Loucy (cell line): ENCODE measurements at regions not wholly inside any gene's neighbourhood (a gene's known extent, or its start where the extent isn't known, plus 50 kb on each side); places are given as distances from the start of the nearest gene placed in this dataset.

Source experiments
- CTCF ChIP-seq: fragments of 200-600 bp; sonication (generic); conservative IDR thresholded peaks from 2 replicates; pipeline ENCODE4 v1.5.1; 2014; ENCODE audit warnings: mild to moderate bottlenecking, antibody characterized with exemption, low read length
- EZH2phosphoT487 ChIP-seq: fragments of 200-600 bp; IDR thresholded peaks from 2 replicates; pipeline ENCODE4 v1.6.1; 2018; ENCODE audit warnings: antibody characterized with exemption, mild to moderate bottlenecking, moderate library complexity, borderline replicate concordance

DNA sequence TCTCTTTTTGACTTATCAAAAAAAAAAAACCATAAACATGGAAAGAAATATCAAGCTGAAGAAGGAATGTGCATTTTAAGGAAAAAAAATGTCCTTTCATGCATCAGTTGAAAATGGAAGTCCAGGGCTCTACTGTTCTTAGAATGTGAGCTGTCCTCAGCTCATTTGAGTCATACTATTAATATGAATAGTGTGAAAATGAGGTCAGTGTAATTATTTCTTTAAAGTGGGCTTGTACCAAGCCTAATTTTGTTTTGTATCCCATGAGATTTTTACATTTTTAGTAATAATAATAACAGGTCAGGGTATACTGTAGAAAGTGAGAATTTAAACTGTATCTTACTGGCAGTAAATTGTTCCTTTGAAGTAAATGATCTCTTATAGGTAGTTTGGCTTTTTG, 148.5 kb downstream of the NAA11 start:
- no peak for TF ChIP-seq CTCF
- TF ChIP-seq EZH2phosphoT487 = no peak
